HEK293T (cell line): ENCODE measurements at regions not wholly inside any gene's neighbourhood (a gene's known extent, or its start where the extent isn't known, plus 50 kb on each side); places are given as distances from the start of the nearest gene placed in this dataset.
"Not testable (repeated sequence)": the region's sequence is repeated elsewhere in the genome, so short reads cannot be mapped to it uniquely, and the experiment has no call there.

ENCODE experiments used
- CTCF ChIA-PET: fragments of 350-600 bp; formaldehyde crosslinking; extraction: SDS; loops from one replicate; lab custom pipeline; 2021; ENCODE audit warnings: antibody characterized with exemption, inconsistent platforms; lab: Yijun Ruan, JAX
- POLR2A ChIA-PET: fragments of 350-600 bp; formaldehyde crosslinking; extraction: SDS; loops from one replicate; lab custom pipeline; 2020; ENCODE audit warnings: antibody characterized with exemption, inconsistent platforms; lab: Yijun Ruan, JAX
- DNase-seq: peaks from one replicate; pipeline ENCODE4 v3.0.0; 2012; ENCODE audit warnings: mixed read lengths; ENCODE audit errors: extremely low spot score
- ARNT ChIP-seq: fragments of 450-650 bp; IDR thresholded peaks from 2 replicates; pipeline ENCODE4 v1.6.1; 2017; ENCODE audit warnings: mild to moderate bottlenecking
- BHLHE40 ChIP-seq: fragments of 450-650 bp; IDR thresholded peaks from 2 replicates; pipeline ENCODE4 v1.6.1; 2016; ENCODE audit warnings: mild to moderate bottlenecking, moderate library complexity, borderline replicate concordance
- CTBP1 ChIP-seq: fragments of 450-650 bp; IDR thresholded peaks from 2 replicates; pipeline ENCODE4 v1.6.1; 2016; ENCODE audit warnings: borderline replicate concordance
- ELF4 ChIP-seq: fragments of 450-650 bp; IDR thresholded peaks from 2 replicates; pipeline ENCODE4 v1.6.1; 2017; ENCODE audit warnings: antibody characterized with exemption
- FOXA1 ChIP-seq: fragments of 450-650 bp; IDR thresholded peaks from 2 replicates; pipeline ENCODE4 v1.6.1; 2016; ENCODE audit warnings: mild to moderate bottlenecking
- FOXK2 ChIP-seq: fragments of 450-650 bp; IDR thresholded peaks from 2 replicates; pipeline ENCODE4 v1.6.1; 2016; ENCODE audit warnings: mild to moderate bottlenecking
- FOXM1 ChIP-seq: fragments of 450-650 bp; IDR thresholded peaks from 2 replicates; pipeline ENCODE4 v1.6.1; 2017; ENCODE audit warnings: mild to moderate bottlenecking, borderline replicate concordance
- HDGF ChIP-seq: fragments of 450-650 bp; IDR thresholded peaks from 2 replicates; pipeline ENCODE4 v1.6.1; 2017; ENCODE audit warnings: antibody characterized with exemption, borderline replicate concordance
- L3MBTL2 ChIP-seq: fragments of 450-650 bp; conservative IDR thresholded peaks from 2 replicates; pipeline ENCODE4 v1.6.1; 2016; ENCODE audit warnings: mild to moderate bottlenecking
- LEF1 ChIP-seq: fragments of 450-650 bp; IDR thresholded peaks from 2 replicates; pipeline ENCODE4 v1.6.1; 2017; ENCODE audit warnings: mild to moderate bottlenecking, borderline replicate concordance
- NFRKB ChIP-seq: fragments of 450-650 bp; IDR thresholded peaks from 2 replicates; pipeline ENCODE4 v1.6.1; 2016; ENCODE audit warnings: mild to moderate bottlenecking, moderate library complexity
- PKNOX1 ChIP-seq: fragments of 450-650 bp; IDR thresholded peaks from 2 replicates; pipeline ENCODE4 v1.6.1; 2016
- SP1 ChIP-seq: fragments of 450-650 bp; IDR thresholded peaks from 2 replicates; pipeline ENCODE4 v1.6.1; 2017
- SUZ12 ChIP-seq: fragments of 450-650 bp; IDR thresholded peaks from 2 replicates; pipeline ENCODE4 v1.6.1; 2016; ENCODE audit warnings: mild to moderate bottlenecking
- TARDBP ChIP-seq: fragments of 450-650 bp; IDR thresholded peaks from 2 replicates; pipeline ENCODE4 v1.6.1; 2016
- ZNF384 ChIP-seq: fragments of 450-650 bp; IDR thresholded peaks from 2 replicates; pipeline ENCODE4 v1.6.1; 2016

- TF ChIP-seq FOXM1: no peak
- no peak for DNase-seq
- ChIA-PET CTCF (no interaction called here), POLR2A (no interaction called here)
Measured at GRCh38 chr6:114833211-114833610, 490.4 kb upstream of the HS3ST5 start.

- DNase-seq: no peak
- ChIA-PET POLR2A (no interaction called here), CTCF (no interaction called here)
- TF ChIP-seq L3MBTL2 (no peak), FOXM1 (no peak), PKNOX1 (no peak), ELF4 (no peak), FOXK2 (no peak), ARNT (no peak), SUZ12 (no peak), CTBP1 (no peak)
Measured at GRCh38 chr6:114830515-114830914, 487.7 kb upstream of the HS3ST5 start.

- POLR2A ChIA-PET: no interaction called here
Measured at GRCh38 chr6:114827135-114827534, 484.3 kb upstream of the HS3ST5 start.

GRCh38 chr6:114824409-114824808, 481.6 kb upstream of the HS3ST5 start:
- no peak for DNase-seq
- POLR2A ChIA-PET: no interaction called here
- CTCF ChIA-PET: no interaction called here
- TF ChIP-seq BHLHE40: no peak
- TF ChIP-seq TARDBP: no peak
- no peak for TF ChIP-seq NFRKB
- TF ChIP-seq LEF1: no peak
- TF ChIP-seq L3MBTL2: no peak
- no peak for TF ChIP-seq ZNF384
- TF ChIP-seq HDGF: no peak
- no peak for TF ChIP-seq ARNT
- TF ChIP-seq SP1: no peak
- TF ChIP-seq FOXM1: no peak
- TF ChIP-seq FOXK2: no peak
- no peak for TF ChIP-seq SUZ12
- no peak for TF ChIP-seq PKNOX1
- no peak for TF ChIP-seq FOXA1
- no peak for TF ChIP-seq ELF4
- no peak for TF ChIP-seq CTBP1

More at GRCh38 chr6:114827135-114827534, 484.3 kb upstream of the HS3ST5 start:
- CTCF ChIA-PET: no interaction called here
- TF ChIP-seq PKNOX1 (no peak), ZNF384 (no peak), ELF4 (no peak), CTBP1 (no peak), BHLHE40 (no peak), L3MBTL2 (no peak), FOXM1 (no peak), TARDBP (no peak), FOXK2 (no peak), FOXA1 (no peak), SUZ12 (no peak)
- DNase-seq: no peak

GRCh38 chr6:114816678-114817077, 473.9 kb upstream of the HS3ST5 start:
- DNase-seq: no peak
- ChIA-PET CTCF (no interaction called here), POLR2A (no interaction called here)
- no peak for TF ChIP-seq L3MBTL2
- no peak for TF ChIP-seq FOXA1
- no peak for TF ChIP-seq BHLHE40
- TF ChIP-seq SP1: no peak
- TF ChIP-seq ELF4: no peak
- no peak for TF ChIP-seq FOXK2
- TF ChIP-seq PKNOX1: no peak
- TF ChIP-seq LEF1: no peak
- no peak for TF ChIP-seq TARDBP
- no peak for TF ChIP-seq SUZ12
- no peak for TF ChIP-seq ARNT
- TF ChIP-seq NFRKB: no peak
- TF ChIP-seq HDGF: no peak
- no peak for TF ChIP-seq CTBP1
- no peak for TF ChIP-seq FOXM1
- no peak for TF ChIP-seq ZNF384

GRCh38 chr6:114810468-114810867, 467.6 kb upstream of the HS3ST5 start:
- TF ChIP-seq NFRKB: no peak
- TF ChIP-seq PKNOX1: no peak
- ChIA-PET CTCF (no interaction called here), POLR2A (no interaction called here)
- no peak for DNase-seq

GRCh38 chr6:114805426-114805825, 462.6 kb upstream of the HS3ST5 start:
- CTCF ChIA-PET, POLR2A ChIA-PET, DNase-seq: not testable (repeated sequence)
